A549 (cell line): ENCODE measurements at regions not wholly inside any gene's neighbourhood (a gene's known extent, or its start where the extent isn't known, plus 50 kb on each side); places are given as distances from the start of the nearest gene placed in this dataset.

ENCODE experiments used
- ATAC-seq, 2 experiments: fragments of 200-7000 bp in 1 of 2; fragments of >200 bp in 1 of 2; cut with Nextera tagmentation in 1 of 2; cut with Tn5 transposase in 1 of 2; 3 replicates each; pipeline versions ENCODE4 v1.8.0 to v1.9.1; 2018 to 2020; ENCODE audit warnings: mild to moderate bottlenecking in 1 of 2, moderate library complexity in 1 of 2
- CTCF ChIA-PET: fragments of 300-600 bp; sonication (Branson Sonifier 250); formaldehyde crosslinking; extraction: SDS; loops from one replicate; lab custom pipeline; 2021; ENCODE audit warnings: antibody characterized with exemption, inconsistent platforms; lab: Yijun Ruan, JAX
- POLR2A ChIA-PET: fragments of 350-600 bp; formaldehyde crosslinking; extraction: SDS; loops from one replicate; lab custom pipeline; 2021; ENCODE audit warnings: antibody characterized with exemption, inconsistent platforms; lab: Yijun Ruan, JAX
- DNase-seq, 2 experiments: peaks; one replicate each; pipeline versions ENCODE4 v3.0.0 to v3.0.0-alpha.2; 2011 to 2016; ENCODE audit warnings: low read depth in 1 of 2, low spot score in 1 of 2
- FAIRE-seq: peaks from 2 replicates; lab custom pipeline; 2011; peaks lifted over from hg19 to GRCh38; lab: Jason Lieb, UNC
- H3K27ac ChIP-seq, 2 experiments: fragments of >200 bp; sonication (Bioruptor Twin); formaldehyde crosslinking; 3 replicates each; pipeline ENCODE4 v1.5.1; 2016 to 2017
- H3K4me1 ChIP-seq: fragments of >200 bp; sonication (Bioruptor Twin); formaldehyde crosslinking; 3 replicates; pipeline ENCODE4 v1.6.1; 2016
- H3K4me2 ChIP-seq: fragments of >200 bp; sonication (Bioruptor Twin); formaldehyde crosslinking; 3 replicates; pipeline ENCODE4 v1.6.1; 2016
- H3K4me3 ChIP-seq: fragments of >200 bp; sonication (Bioruptor Twin); formaldehyde crosslinking; 3 replicates; pipeline ENCODE4 v1.5.1; 2016
- H3K9me3 ChIP-seq: fragments of >200 bp; sonication (Bioruptor Twin); formaldehyde crosslinking; 3 replicates; pipeline ENCODE4 v1.6.1; 2016
- BCL3 ChIP-seq: fragments of >200 bp; sonication (Bioruptor Twin); formaldehyde crosslinking; IDR thresholded peaks from 3 replicates; pipeline ENCODE4 v1.6.1; 2016
- CBX2 ChIP-seq: fragments of 200-600 bp; sonication (generic); IDR thresholded peaks from 2 replicates; pipeline ENCODE4 v1.6.1; 2016; ENCODE audit warnings: low read depth, mild to moderate bottlenecking, borderline replicate concordance
- CBX8 ChIP-seq: fragments of 200-600 bp; sonication (generic); IDR thresholded peaks from 2 replicates; pipeline ENCODE4 v1.6.1; 2016
- CEBPB ChIP-seq, 2 experiments: fragments of >200 bp in 1 of 2; sonication (Bioruptor Twin) in 1 of 2; formaldehyde crosslinking in 1 of 2; IDR thresholded peaks; 2 replicates each; pipeline ENCODE4 v1.6.1; 2012 to 2016
- CHD2 ChIP-seq: fragments of 150-350 bp; IDR thresholded peaks from 2 replicates; pipeline ENCODE4 v1.6.1; 2014; ENCODE audit warnings: low read length; ENCODE audit not compliant: partially characterized antibody
- CTCF ChIP-seq: fragments of >200 bp; sonication (Bioruptor Twin); formaldehyde crosslinking; IDR thresholded peaks from 3 replicates; pipeline ENCODE4 v1.5.1; 2016
- FOSB ChIP-seq: fragments of 250-450 bp; sonication (Bioruptor Pico); IDR thresholded peaks from 2 replicates; pipeline ENCODE4 v1.5.0; 2020; ENCODE audit warnings: mild to moderate bottlenecking, moderate library complexity
- FOSL2 ChIP-seq, 2 experiments: fragments of 450-650 bp in 1 of 2; fragments of >200 bp in 1 of 2; sonication (Bioruptor Twin) in 1 of 2; formaldehyde crosslinking; IDR thresholded peaks; 2 replicates each; pipeline versions ENCODE4 v1.5.0 to v1.6.1; 2016 to 2020; ENCODE audit warnings: mild to moderate bottlenecking in 1 of 2, moderate library complexity in 1 of 2
- FOXS1 ChIP-seq: fragments of 250-450 bp; sonication (Bioruptor Pico); IDR thresholded peaks from 2 replicates; pipeline ENCODE4 v1.5.0; 2020; ENCODE audit warnings: mild to moderate bottlenecking, moderate library complexity
- HES2 ChIP-seq: fragments of >200 bp; sonication (Bioruptor Twin); formaldehyde crosslinking; IDR thresholded peaks from 2 replicates; pipeline ENCODE4 v1.6.1; 2016
- HMGXB4 ChIP-seq: fragments of 250-450 bp; sonication (Bioruptor Pico); IDR thresholded peaks from 2 replicates; pipeline ENCODE4 v1.5.0; 2021; ENCODE audit warnings: mild to moderate bottlenecking, moderate library complexity, borderline replicate concordance
- KDM5A ChIP-seq: fragments of 200-600 bp; sonication (generic); IDR thresholded peaks from 2 replicates; pipeline ENCODE4 v1.6.1; 2016; ENCODE audit warnings: antibody characterized with exemption, mild to moderate bottlenecking
- NR3C1 ChIP-seq: fragments of >200 bp; sonication (Bioruptor Twin); formaldehyde crosslinking; IDR thresholded peaks from 3 replicates; pipeline ENCODE4 v1.6.1; 2017
- PHF8 ChIP-seq: fragments of 200-600 bp; sonication (generic); IDR thresholded peaks from 2 replicates; pipeline ENCODE4 v1.6.1; 2016; ENCODE audit warnings: low read depth, mild to moderate bottlenecking, antibody characterized with exemption, moderate library complexity, borderline replicate concordance
- RAD21 ChIP-seq, 2 experiments: fragments of >200 bp in 1 of 2; sonication (Bioruptor Twin) in 1 of 2; formaldehyde crosslinking in 1 of 2; IDR thresholded peaks in 1 of 2; conservative IDR thresholded peaks in 1 of 2; 2 replicates in 1 of 2; 3 replicates in 1 of 2; pipeline ENCODE4 v1.6.1; 2012 to 2018; ENCODE audit warnings: inconsistent platforms in 1 of 2
- RCOR1 ChIP-seq: fragments of 150-350 bp; IDR thresholded peaks from 2 replicates; pipeline ENCODE4 v1.6.1; 2014; ENCODE audit warnings: antibody characterized with exemption, low read length, low read depth
- RFX5 ChIP-seq: fragments of 450-650 bp; IDR thresholded peaks from 2 replicates; pipeline ENCODE4 v1.7.1; 2014; ENCODE audit warnings: antibody characterized with exemption, mild to moderate bottlenecking, moderate library complexity
- RNF2 ChIP-seq: fragments of 200-600 bp; sonication (generic); IDR thresholded peaks from 2 replicates; pipeline ENCODE4 v1.6.1; 2016; ENCODE audit warnings: low read depth, mild to moderate bottlenecking, antibody characterized with exemption, moderate library complexity, borderline replicate concordance
- TP53 ChIP-seq: fragments of 250-450 bp; sonication (Bioruptor Pico); IDR thresholded peaks from 2 replicates; pipeline ENCODE4 v1.5.0; 2021; ENCODE audit warnings: mild to moderate bottlenecking, moderate library complexity
- ZFP36 ChIP-seq: fragments of 450-650 bp; IDR thresholded peaks from 2 replicates; pipeline ENCODE4 v1.6.1; 2014; ENCODE audit warnings: borderline replicate concordance; ENCODE audit not compliant: partially characterized antibody
- WGBS: methylation state at CpG from one replicate; pipeline ENCODE4 v1.1.6; 2017; ENCODE audit errors: missing lambda C conversion rate; 5-methylcytosine and 5-hydroxymethylcytosine counted together

- 27% methylated on average over 1 of the region's 1 CpG for WGBS
- TF ChIP-seq RCOR1: no peak
- no peak overlapping the region for H3K4me2 ChIP-seq
- no peak overlapping the region for H3K27ac ChIP-seq
- no peaks in the 10 kb centered on the region for H3K9me3 ChIP-seq
- ChIA-PET POLR2A (no interaction called here), CTCF (no interaction called here)
- H3K4me3 ChIP-seq: no peak overlapping the region
- DNase-seq (no peak), ATAC-seq (no peak), FAIRE-seq (no peak)
- no peaks in the 10 kb centered on the region for H3K4me1 ChIP-seq
Measured at GRCh38 chr18:34380326-34380725, 155.6 kb upstream of the NOL4 start.

- H3K4me3 ChIP-seq: no peak overlapping the region
- no peak for DNase-seq
- H3K4me1 ChIP-seq: no peaks in the 10 kb centered on the region
- TF ChIP-seq FOXS1 (CRISPR knock-in tag): no peak
- no peak for TF ChIP-seq HES2
- no peak for TF ChIP-seq RAD21 (conservative IDR thresholded peaks at IDR 0.05 in 1 of 2, IDR thresholded peaks at IDR 0.05 in 1 of 2)
- TF ChIP-seq HMGXB4 (CRISPR knock-in tag): no peak
- no peak for TF ChIP-seq TP53 (CRISPR knock-in tag)
- TF ChIP-seq RFX5: no peak
- FAIRE-seq: no peak
- CTCF ChIA-PET: no interaction called here
- no peak for ATAC-seq
- no peak overlapping the region for H3K27ac ChIP-seq
- H3K9me3 ChIP-seq: no peaks in the 10 kb centered on the region
- H3K4me2 ChIP-seq: no peak overlapping the region
- POLR2A ChIA-PET: no interaction called here
Measured at GRCh38 chr18:34385311-34385710, 160.6 kb upstream of the NOL4 start.

GRCh38 chr18:34386803-34387202, 162.1 kb upstream of the NOL4 start:
- ChIA-PET CTCF (no interaction called here), POLR2A (no interaction called here)
- Histone ChIP-seq H3K9me3 (no peaks in the 10 kb centered on the region), H3K4me1 (no peaks in the 10 kb centered on the region), H3K4me3 (no peak overlapping the region), H3K4me2 (no peak overlapping the region), H3K27ac (no peak overlapping the region)
- FAIRE-seq: no peak
- ATAC-seq: no peak
- WGBS: 0% methylated on average over 6 of the region's 6 CpGs
- TF ChIP-seq BCL3 (no peak), RFX5 (no peak), KDM5A (no peak), CEBPB (IDR thresholded peaks at IDR 0.05) (no peak), FOSB (CRISPR knock-in tag) (no peak), HMGXB4 (CRISPR knock-in tag) (no peak), ZFP36 (no peak), RCOR1 (no peak), PHF8 (no peak), CBX8 (no peak), NR3C1 (no peak), CTCF (no peak), CHD2 (no peak), CBX2 (no peak), RNF2 (no peak), FOSL2 (IDR thresholded peaks at IDR 0.05) (no peak), FOSL2 (CRISPR knock-in tag; IDR thresholded peaks at IDR 0.05) (no peak)
- DNase-seq: no peak
